ENCODE measurements at regions not wholly inside any gene's neighbourhood (a gene's known extent, or its start where the extent isn't known, plus 50 kb on each side); places are given as distances from the start of the nearest gene placed in this dataset.
A peak's percentile ranks its signal among the peaks of the same experiment; 100 is the strongest.
"Not testable (repeated sequence)": the region's sequence is repeated elsewhere in the genome, so short reads cannot be mapped to it uniquely, and the experiment has no call there.

- no peak for DNase-seq
Measured at GRCh38 chr20:1810572-1810925, 84.7 kb upstream of the SIRPA start.

DNA sequence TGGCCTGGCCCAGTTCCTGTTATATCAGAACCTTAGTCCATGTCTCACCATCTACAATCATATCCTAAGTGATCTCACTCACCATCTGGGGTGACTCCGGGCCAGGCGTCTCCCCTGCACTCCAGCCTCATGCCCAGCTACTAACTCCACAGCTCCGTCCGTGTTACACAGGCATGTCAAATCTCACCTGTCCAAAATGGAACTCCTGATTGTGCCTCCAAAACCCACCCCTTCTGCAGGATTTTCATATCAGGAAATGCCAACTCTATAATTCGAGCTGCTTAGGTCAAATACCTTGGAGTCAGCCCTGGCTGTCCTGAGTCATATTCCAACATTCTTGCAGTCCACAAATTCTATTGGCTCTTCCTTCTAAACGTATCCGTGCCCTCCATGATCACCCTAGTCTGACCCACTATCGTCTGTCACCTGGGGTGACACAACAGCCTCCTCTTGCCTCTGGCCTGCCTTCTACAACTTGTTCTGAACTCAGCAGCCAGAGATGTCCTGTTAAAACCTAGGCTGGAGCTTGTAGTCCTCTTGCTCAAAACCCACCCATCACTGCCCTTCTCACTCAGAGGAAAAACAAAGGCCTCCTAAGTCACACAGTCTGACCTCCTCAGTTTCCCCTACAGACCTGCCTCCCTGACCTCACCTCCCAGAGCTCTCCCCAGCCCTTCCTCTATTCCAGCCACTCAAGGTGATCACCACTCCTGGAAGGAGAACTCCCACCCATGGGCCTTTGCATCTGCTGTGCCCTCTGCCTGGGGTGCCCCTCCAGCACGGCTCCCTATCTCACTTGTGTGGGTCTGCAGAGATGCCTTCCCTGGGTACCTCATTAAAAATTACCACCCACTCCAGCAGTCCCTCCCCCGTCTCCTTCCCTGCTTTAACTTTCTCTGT, 85.3 kb upstream of the SIRPA start:
- no peak for DNase-seq

- no peak for DNase-seq
Measured at GRCh38 chr20:1809131-1809572, 86.1 kb upstream of the SIRPA start.

DNA sequence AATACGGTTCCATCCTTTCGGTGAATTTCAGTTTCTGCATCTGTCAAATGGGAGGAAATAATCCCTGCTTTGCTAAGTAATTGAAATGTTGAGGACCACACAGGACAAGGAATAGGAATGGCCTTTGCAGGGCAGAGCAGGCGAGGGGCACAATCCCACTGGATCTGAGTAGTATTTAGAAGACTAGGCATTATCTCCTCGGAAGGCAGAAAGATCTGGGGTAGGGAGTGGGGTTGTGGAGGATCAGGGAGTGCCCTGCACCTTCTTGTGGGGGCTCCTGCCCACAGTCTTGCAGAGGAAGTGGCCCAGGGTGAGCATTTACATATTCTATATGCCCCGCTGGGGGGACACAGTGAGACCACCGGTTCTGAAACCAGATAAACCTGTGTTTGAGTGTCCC, 87.1 kb upstream of the SIRPA start:
- DNase-seq = no peak

DNA sequence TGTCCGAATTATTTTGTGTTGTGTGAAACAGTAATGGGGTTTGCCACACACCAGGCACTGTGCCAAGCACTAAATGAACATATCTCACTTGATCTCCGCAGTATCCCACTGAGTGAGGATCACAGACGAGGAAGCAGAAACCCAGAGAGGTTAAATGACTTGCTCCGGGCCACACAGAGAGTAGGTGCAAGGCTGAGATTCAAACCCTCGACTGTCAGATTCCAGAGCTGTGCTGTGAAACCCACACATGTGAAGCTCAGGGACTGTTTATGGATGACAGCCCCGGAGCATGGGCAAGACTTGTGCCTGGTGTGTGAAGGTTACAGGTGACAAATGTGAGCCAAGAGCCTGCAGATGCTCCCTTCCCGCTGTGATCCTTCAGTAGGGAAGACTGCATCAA, 87.8 kb upstream of the SIRPA start:
- no peak for DNase-seq

- no peak for DNase-seq
Measured at GRCh38 chr20:1806456-1806855, 88.8 kb upstream of the SIRPA start.

DNA sequence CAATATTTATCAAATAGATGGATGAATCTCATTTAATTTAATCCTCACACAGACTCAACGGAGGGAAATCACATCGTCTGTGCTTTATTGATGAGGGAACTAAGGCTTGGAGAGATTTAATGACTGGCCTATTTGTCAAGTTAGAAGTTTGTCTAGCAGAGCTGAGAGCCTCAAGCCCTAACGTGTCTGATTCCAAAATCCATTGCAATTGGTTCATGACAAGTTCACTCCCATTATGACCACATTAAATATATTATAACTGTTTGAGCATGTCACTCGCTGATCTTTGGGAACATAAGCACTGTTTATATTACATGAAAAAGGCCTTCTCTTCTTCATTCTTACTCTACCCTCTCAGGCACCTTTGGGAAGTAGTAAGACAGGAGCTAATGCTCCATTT, 89.4 kb upstream of the SIRPA start:
- no peak for DNase-seq

DNA sequence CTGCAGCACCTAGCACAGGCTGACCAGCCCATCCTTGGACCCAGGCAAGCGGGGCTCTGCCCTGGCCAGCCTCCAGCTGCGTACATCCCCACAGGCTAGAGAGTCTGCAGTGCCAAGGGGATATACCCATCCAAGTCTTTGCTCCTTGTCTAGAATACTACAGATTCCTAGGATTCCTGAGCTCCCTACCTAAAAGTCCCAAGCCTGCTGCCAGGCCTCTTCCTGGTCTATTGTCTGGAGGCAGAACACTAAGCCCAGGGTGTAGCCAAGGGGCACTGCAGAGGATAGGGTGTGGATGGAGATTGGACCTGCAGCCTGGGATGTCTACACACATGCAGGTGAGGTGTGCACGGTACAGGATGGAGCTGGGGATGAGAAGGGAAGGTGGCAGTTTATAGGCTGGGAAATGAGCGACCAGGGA, 90.0 kb upstream of the SIRPA start:
- no peak for DNase-seq

GRCh38 chr20:1804554-1804956, 90.7 kb upstream of the SIRPA start:
- DNase-seq = no peak

- DNase-seq = no peak
Measured at GRCh38 chr20:1803932-1804501, 91.2 kb upstream of the SIRPA start.

DNA sequence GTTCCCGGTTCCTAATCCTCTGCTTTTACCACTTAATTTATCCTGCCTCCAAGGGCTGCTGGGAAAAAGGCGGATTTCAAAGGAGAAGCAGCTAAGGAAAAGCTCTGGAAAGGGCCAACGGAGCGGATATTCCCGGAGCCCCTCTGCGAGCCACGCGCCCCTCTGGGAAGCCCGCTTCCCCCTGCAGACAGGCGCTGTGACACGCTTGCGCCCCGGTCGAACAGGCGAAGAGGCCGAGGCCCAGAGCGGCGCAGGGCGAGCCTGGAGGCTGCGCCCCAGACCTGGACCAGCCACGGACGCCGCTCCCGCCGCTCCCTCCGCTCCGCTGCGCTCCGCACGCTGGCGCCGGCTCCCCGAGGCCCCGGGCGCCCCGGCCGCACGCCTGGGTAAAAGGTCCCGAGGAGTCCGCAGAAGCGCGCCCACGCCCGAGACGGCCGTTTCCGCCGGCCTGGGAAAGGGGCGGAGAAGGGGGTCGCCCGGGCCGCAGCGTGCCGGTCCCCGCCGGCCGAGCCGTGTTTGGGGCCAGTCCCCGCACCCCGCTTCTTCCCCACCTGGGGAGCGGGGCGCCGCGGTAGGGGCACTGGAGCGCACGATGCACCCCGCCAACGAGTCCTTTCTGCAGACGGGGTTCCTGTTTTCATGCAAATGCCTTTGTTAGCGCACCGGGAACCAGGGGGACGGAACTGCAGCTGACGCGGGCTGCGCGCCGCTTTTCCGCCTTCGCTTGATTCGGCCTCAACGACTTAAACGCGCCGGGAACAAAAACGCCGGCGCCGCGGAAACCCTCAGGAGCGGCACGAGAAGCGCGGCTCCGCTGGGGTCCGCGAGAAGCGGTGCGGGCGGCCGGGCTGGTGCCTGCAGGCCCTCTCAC, 91.9 kb upstream of the SIRPA start:
- DNase-seq = peak; percentile 58

DNA sequence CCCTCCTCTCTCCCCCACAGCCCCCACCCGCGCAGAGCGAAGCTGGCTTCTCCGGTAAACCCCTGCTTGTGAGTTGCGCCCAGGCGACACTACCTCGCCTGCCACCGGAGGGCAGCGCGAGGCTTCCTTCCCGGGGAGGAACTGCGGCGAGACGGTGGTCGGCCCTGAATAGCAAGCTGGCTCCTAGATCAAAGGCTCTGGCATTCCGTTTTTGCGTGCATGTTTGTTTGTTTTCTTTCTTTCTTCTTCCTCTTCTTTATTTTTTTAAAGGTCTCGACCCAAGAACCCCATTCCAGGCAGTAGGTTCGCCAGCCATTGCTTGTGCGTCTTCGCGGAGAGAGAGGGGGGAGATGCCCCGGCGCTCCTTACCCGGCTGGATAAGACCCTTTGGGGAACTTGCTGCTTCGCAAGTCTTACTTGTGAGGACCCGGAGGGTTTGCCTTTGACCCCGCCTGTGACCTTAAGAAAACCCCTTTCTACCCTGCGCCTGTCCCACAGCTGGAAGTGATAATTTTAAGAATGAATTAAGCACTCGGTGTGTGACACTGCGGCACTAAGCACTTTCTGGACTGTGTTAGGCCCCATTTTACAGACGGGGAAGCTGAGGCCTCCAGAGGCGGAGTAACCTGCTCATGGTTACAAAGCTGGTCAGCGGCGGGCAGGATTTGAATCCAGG, 92.7 kb upstream of the SIRPA start:
- peak; percentile 38 for DNase-seq

- DNase-seq = no peak
Measured at GRCh38 chr20:1801929-1802306, 93.3 kb upstream of the SIRPA start.

- DNase-seq = no peak
Measured at GRCh38 chr20:1801225-1801928, 93.8 kb upstream of the SIRPA start.

GRCh38 chr20:1800777-1801176, 94.4 kb upstream of the SIRPA start:
- no peak for DNase-seq

DNA sequence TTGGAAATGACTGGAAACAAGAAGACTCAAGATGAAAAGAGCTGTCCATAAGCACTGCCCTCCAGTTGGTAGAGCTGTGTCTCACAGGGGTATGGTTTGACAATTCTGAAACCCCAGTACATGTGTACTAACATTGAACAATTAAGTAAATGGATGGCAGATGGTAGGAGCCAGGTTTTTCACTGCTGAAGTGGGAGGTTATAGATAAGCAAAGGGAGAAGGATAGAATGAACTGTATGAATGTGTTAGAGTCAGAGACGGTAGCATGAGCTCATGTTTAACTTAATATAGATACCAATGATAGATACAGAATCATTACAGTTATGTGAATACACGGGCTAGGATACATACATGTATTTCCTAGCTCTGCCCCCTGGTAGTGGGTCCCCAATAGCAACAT, 95.0 kb upstream of the SIRPA start:
- DNase-seq = no peak

DNA sequence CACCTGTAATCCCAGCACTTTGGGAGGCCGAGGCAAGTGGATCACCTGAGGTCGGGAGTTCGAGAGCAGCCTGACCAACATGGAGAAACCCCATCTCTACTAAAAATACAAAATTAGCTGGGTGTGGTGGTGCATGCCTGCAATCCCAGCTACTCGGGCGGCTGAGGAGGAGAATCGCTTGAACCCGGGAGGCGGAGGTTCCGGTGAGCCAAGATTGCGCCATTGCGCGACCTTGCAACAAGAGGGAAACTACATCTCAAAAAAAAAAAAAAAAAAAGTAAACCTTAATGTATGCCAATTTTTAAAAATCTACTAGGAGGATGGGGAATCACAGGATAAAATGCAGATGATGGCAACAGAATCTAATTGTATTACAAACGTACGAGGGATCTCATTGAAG, 95.5 kb upstream of the SIRPA start:
- DNase-seq = not testable (repeated sequence)

DNA sequence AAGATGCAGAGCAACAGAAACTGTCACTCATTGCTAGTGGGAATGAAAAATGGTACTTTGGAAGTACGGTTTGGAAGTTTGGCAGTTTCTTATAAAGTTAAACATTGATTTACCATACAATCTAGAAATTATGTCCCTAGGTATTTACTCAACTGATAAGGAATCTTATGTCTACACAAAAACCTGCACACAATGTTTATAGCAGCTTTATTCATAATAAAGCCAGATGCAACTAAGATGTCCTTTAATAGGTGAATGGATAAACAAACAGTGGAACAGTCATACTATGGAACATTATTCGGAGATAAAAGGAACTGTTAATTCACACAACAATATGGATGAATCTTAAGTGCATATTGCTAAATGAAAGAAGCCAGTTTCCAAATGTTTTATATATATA, 96.2 kb upstream of the SIRPA start:
- DNase-seq = no peak

DNA sequence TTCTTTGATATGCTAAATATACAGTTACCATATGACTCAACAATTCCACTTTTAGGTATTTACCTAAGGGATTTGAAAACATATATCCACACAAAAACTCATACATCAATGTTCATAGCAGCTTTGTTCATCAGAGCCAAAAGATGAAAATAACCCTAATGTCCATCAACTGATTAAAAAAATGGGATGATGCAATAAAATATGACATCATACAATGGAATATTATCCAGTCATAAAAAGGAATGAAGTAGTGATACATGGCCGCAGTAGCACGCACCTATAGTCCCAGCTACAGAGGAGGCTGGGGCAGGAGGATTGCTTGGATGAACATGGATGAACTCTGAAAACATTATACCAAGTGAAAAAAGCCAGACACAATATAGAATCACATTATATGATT, 101.4 kb upstream of the SIRPA start:
- DNase-seq = no peak

DNA sequence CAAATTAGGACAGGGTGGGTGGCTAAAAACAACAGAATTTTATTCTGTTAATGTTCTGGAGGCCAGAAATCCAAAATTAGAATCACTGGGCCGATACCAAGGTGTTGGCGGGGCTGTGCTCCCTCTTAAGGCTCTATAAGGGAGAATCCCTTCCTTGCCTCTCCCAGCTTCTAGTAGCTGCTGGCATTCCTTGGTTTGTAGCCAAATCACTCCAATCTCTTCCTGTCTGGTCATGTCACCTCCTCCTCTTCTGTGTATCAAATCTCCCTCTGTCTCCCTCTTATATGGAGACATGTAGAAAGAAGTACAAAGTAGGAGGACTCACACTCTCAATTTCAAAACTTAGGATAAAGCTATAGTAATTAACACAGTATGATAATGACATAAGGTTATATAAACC, 102.9 kb upstream of the SIRPA start:
- no peak for DNase-seq

- DNase-seq = no peak
Measured at GRCh38 chr20:1790386-1790785, 104.8 kb upstream of the SIRPA start.

- no peak for DNase-seq
Measured at GRCh38 chr20:1788044-1788443, 107.2 kb upstream of the SIRPA start.

GRCh38 chr20:1786486-1786885, 108.7 kb upstream of the SIRPA start:
- DNase-seq = no peak

Measured in NCI-H1417 treated with DMSO at 0.1 percent for 48 hours (cell line).